GM23338 (cell line): ENCODE measurements at regions not wholly inside any gene's neighbourhood (a gene's known extent, or its start where the extent isn't known, plus 50 kb on each side); places are given as distances from the start of the nearest gene placed in this dataset.

ENCODE experiments used
- ATAC-seq: fragments of 200-7000 bp; cut with Tn5 transposase; 3 replicates; pipeline ENCODE4 v1.9.1; 2020
- DNase-seq: peaks from one replicate; pipeline ENCODE4 v3.0.0-alpha.2; 2015; ENCODE audit warnings: low spot score
- H2AFZ ChIP-seq: fragments of 200-600 bp; sonication (generic); 2 replicates; pipeline ENCODE4 v1.8.0; 2016; ENCODE audit warnings: antibody characterized with exemption, mild to moderate bottlenecking, moderate library complexity
- H3F3A ChIP-seq: fragments of 200-600 bp; sonication (generic); replicated peaks from 2 replicates; pipeline ENCODE4 v1.8.0; 2017; ENCODE audit warnings: antibody characterized with exemption, mixed run types, low read depth
- H3K27ac ChIP-seq: fragments of 200-600 bp; sonication (generic); 2 replicates; pipeline ENCODE4 v1.6.1; 2016; ENCODE audit warnings: low read depth
- H3K27me3 ChIP-seq: fragments of 200-600 bp; sonication (generic); 2 replicates; pipeline ENCODE4 v1.8.0; 2016; ENCODE audit warnings: mild to moderate bottlenecking, mixed run types, moderate library complexity; ENCODE audit not compliant: insufficient read depth
- H3K36me3 ChIP-seq: fragments of 200-600 bp; sonication (generic); 2 replicates; pipeline ENCODE4 v1.8.0; 2016; ENCODE audit warnings: mild to moderate bottlenecking; ENCODE audit not compliant: insufficient read depth
- H3K4me1 ChIP-seq: fragments of 200-600 bp; sonication (generic); 2 replicates; pipeline ENCODE4 v1.8.0; 2016; ENCODE audit warnings: mild to moderate bottlenecking, moderate library complexity; ENCODE audit not compliant: insufficient read depth
- H3K4me2 ChIP-seq: fragments of 200-600 bp; sonication (generic); 2 replicates; pipeline ENCODE4 v1.7.1; 2017; ENCODE audit warnings: mixed run types
- H3K4me3 ChIP-seq: fragments of 200-600 bp; sonication (generic); 2 replicates; pipeline ENCODE4 v1.6.1; 2016; ENCODE audit warnings: mixed run types
- H3K79me2 ChIP-seq: fragments of 200-600 bp; sonication (generic); replicated peaks from 2 replicates; pipeline ENCODE4 v1.8.0; 2017; ENCODE audit warnings: mild to moderate bottlenecking; ENCODE audit not compliant: insufficient read depth
- H3K9me2 ChIP-seq: fragments of 200-600 bp; sonication (generic); 2 replicates; pipeline ENCODE4 v1.8.0; 2017; ENCODE audit not compliant: insufficient read depth
- H4K20me1 ChIP-seq: fragments of 200-600 bp; sonication (generic); replicated peaks from 2 replicates; pipeline ENCODE4 v1.8.0; 2017; ENCODE audit warnings: mild to moderate bottlenecking; ENCODE audit not compliant: insufficient read depth
- H3K27ac Mint-ChIP-seq: 2 replicates; pipeline ENCODE4 v1.8.0; 2020; ENCODE audit warnings: inconsistent platforms, mild to moderate bottlenecking, moderate library complexity, mixed read lengths
- H3K27me3 Mint-ChIP-seq: 3 replicates; pipeline ENCODE4 v1.8.0; 2022; ENCODE audit warnings: low read depth, mild to moderate bottlenecking, moderate library complexity, mixed read lengths, inconsistent platforms; ENCODE audit not compliant: insufficient read depth, poor library complexity
- H3K36me3 Mint-ChIP-seq: 3 replicates; pipeline ENCODE4 v1.8.0; 2021; ENCODE audit warnings: low read depth, mild to moderate bottlenecking, inconsistent platforms, moderate library complexity, mixed read lengths
- H3K4me1 Mint-ChIP-seq: 3 replicates; pipeline ENCODE4 v1.8.0; 2020; ENCODE audit warnings: mild to moderate bottlenecking, inconsistent platforms, mixed read lengths
- H3K4me3 Mint-ChIP-seq: 3 replicates; pipeline ENCODE4 v1.8.0; 2021; ENCODE audit warnings: moderate library complexity, mild to moderate bottlenecking, inconsistent platforms, mixed read lengths
- H3K9me3 Mint-ChIP-seq: 3 replicates; pipeline ENCODE4 v1.8.0; 2020; ENCODE audit warnings: moderate library complexity, mild to moderate bottlenecking, inconsistent platforms, mixed read lengths
- CTCF ChIP-seq, 2 experiments: fragments of 200-600 bp in 1 of 2; sonication (generic) in 1 of 2; conservative IDR thresholded peaks; 2 replicates each; pipeline versions ENCODE4 v1.5.1 to v1.6.1; 2016 to 2017; ENCODE audit warnings: antibody characterized with exemption in 2 of 2, low read depth in 2 of 2, mild to moderate bottlenecking in 2 of 2, moderate library complexity in 1 of 2
- EZH2phosphoT487 ChIP-seq: fragments of 200-600 bp; sonication (generic); IDR thresholded peaks from one replicate; pipeline ENCODE4 v1.8.1; 2018; ENCODE audit warnings: antibody characterized with exemption; ENCODE audit not compliant: unreplicated experiment
- NANOG ChIP-seq: IDR thresholded peaks from 2 replicates; pipeline ENCODE4 v1.6.1; 2016; ENCODE audit warnings: antibody characterized with exemption, borderline replicate concordance
- TF ChIP-seq, protein P1 (sequence below): fragments of 250-450 bp; sonication (Bioruptor Pico); IDR thresholded peaks from 2 replicates; pipeline ENCODE4 v1.5.0; 2020; ENCODE audit warnings: mild to moderate bottlenecking, moderate library complexity
- TF ChIP-seq, protein P2 (sequence below): IDR thresholded peaks from 2 replicates; pipeline ENCODE4 v1.6.1; 2016; ENCODE audit warnings: antibody characterized with exemption
- TF ChIP-seq, protein P3 (sequence below): IDR thresholded peaks from one replicate; pipeline ENCODE4 v1.6.1; 2018; ENCODE audit warnings: antibody characterized with exemption; ENCODE audit not compliant: unreplicated experiment

GRCh38 chr2:238649936-238650518 is 197.9 kb upstream of the TWIST2 start:
- Mint-ChIP-seq H3K9me3 (peaks cover 5% of the 10 kb centered on the region), H3K36me3 (no peaks in the 10 kb centered on the region; the same call in 2 of the 3 replicates), H3K27me3 (peaks cover 4% of the 10 kb centered on the region), H3K4me1 (peaks cover 14% of the 10 kb centered on the region), H3K4me3 (no peak overlapping the region), H3K27ac (no peak overlapping the region)
- Histone ChIP-seq H3F3A (no peaks in the 10 kb centered on the region), H2AFZ (no peak overlapping the region), H3K4me2 (no peak overlapping the region), H3K4me1 (no peaks in the 10 kb centered on the region), H3K79me2 (no peaks in the 10 kb centered on the region), H3K27me3 (no peaks in the 10 kb centered on the region), H4K20me1 (no peaks in the 10 kb centered on the region), H3K27ac (no peak overlapping the region), H3K4me3 (no peak overlapping the region), H3K36me3 (no peaks in the 10 kb centered on the region), H3K9me2 (no peaks in the 10 kb centered on the region)
- no peak for TF ChIP-seq CTCF (conservative IDR thresholded peaks at IDR 0.05; ENCODE audit: low read depth in 2 of 2)
- TF ChIP-seq, protein P1, sequence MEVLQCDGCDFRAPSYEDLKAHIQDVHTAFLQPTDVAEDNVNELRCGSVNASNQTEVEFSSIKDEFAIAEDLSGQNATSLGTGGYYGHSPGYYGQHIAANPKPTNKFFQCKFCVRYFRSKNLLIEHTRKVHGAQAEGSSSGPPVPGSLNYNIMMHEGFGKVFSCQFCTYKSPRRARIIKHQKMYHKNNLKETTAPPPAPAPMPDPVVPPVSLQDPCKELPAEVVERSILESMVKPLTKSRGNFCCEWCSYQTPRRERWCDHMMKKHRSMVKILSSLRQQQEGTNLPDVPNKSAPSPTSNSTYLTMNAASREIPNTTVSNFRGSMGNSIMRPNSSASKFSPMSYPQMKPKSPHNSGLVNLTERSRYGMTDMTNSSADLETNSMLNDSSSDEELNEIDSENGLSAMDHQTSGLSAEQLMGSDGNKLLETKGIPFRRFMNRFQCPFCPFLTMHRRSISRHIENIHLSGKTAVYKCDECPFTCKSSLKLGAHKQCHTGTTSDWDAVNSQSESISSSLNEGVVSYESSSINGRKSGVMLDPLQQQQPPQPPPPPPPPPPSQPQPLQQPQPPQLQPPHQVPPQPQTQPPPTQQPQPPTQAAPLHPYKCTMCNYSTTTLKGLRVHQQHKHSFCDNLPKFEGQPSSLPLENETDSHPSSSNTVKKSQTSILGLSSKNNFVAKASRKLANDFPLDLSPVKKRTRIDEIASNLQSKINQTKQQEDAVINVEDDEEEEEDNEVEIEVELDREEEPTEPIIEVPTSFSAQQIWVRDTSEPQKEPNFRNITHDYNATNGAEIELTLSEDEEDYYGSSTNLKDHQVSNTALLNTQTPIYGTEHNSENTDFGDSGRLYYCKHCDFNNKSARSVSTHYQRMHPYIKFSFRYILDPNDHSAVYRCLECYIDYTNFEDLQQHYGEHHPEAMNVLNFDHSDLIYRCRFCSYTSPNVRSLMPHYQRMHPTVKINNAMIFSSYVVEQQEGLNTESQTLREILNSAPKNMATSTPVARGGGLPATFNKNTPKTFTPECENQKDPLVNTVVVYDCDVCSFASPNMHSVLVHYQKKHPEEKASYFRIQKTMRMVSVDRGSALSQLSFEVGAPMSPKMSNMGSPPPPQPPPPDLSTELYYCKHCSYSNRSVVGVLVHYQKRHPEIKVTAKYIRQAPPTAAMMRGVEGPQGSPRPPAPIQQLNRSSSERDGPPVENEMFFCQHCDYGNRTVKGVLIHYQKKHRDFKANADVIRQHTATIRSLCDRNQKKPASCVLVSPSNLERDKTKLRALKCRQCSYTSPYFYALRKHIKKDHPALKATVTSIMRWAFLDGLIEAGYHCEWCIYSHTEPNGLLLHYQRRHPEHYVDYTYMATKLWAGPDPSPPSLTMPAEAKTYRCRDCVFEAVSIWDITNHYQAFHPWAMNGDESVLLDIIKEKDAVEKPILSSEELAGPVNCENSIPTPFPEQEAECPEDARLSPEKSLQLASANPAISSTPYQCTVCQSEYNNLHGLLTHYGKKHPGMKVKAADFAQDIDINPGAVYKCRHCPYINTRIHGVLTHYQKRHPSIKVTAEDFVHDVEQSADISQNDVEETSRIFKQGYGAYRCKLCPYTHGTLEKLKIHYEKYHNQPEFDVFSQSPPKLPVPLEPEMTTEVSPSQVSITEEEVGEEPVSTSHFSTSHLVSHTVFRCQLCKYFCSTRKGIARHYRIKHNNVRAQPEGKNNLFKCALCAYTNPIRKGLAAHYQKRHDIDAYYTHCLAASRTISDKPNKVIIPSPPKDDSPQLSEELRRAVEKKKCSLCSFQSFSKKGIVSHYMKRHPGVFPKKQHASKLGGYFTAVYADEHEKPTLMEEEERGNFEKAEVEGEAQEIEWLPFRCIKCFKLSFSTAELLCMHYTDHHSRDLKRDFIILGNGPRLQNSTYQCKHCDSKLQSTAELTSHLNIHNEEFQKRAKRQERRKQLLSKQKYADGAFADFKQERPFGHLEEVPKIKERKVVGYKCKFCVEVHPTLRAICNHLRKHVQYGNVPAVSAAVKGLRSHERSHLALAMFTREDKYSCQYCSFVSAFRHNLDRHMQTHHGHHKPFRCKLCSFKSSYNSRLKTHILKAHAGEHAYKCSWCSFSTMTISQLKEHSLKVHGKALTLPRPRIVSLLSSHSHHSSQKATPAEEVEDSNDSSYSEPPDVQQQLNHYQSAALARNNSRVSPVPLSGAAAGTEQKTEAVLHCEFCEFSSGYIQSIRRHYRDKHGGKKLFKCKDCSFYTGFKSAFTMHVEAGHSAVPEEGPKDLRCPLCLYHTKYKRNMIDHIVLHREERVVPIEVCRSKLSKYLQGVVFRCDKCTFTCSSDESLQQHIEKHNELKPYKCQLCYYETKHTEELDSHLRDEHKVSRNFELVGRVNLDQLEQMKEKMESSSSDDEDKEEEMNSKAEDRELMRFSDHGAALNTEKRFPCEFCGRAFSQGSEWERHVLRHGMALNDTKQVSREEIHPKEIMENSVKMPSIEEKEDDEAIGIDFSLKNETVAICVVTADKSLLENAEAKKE (CRISPR knock-in tag) = no peak
- TF ChIP-seq EZH2phosphoT487 = no peak
- no peak for TF ChIP-seq NANOG
- TF ChIP-seq, protein P2, sequence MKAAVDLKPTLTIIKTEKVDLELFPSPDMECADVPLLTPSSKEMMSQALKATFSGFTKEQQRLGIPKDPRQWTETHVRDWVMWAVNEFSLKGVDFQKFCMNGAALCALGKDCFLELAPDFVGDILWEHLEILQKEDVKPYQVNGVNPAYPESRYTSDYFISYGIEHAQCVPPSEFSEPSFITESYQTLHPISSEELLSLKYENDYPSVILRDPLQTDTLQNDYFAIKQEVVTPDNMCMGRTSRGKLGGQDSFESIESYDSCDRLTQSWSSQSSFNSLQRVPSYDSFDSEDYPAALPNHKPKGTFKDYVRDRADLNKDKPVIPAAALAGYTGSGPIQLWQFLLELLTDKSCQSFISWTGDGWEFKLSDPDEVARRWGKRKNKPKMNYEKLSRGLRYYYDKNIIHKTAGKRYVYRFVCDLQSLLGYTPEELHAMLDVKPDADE = no peak
- TF ChIP-seq, protein P3, sequence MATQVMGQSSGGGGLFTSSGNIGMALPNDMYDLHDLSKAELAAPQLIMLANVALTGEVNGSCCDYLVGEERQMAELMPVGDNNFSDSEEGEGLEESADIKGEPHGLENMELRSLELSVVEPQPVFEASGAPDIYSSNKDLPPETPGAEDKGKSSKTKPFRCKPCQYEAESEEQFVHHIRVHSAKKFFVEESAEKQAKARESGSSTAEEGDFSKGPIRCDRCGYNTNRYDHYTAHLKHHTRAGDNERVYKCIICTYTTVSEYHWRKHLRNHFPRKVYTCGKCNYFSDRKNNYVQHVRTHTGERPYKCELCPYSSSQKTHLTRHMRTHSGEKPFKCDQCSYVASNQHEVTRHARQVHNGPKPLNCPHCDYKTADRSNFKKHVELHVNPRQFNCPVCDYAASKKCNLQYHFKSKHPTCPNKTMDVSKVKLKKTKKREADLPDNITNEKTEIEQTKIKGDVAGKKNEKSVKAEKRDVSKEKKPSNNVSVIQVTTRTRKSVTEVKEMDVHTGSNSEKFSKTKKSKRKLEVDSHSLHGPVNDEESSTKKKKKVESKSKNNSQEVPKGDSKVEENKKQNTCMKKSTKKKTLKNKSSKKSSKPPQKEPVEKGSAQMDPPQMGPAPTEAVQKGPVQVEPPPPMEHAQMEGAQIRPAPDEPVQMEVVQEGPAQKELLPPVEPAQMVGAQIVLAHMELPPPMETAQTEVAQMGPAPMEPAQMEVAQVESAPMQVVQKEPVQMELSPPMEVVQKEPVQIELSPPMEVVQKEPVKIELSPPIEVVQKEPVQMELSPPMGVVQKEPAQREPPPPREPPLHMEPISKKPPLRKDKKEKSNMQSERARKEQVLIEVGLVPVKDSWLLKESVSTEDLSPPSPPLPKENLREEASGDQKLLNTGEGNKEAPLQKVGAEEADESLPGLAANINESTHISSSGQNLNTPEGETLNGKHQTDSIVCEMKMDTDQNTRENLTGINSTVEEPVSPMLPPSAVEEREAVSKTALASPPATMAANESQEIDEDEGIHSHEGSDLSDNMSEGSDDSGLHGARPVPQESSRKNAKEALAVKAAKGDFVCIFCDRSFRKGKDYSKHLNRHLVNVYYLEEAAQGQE = no peak
- DNase-seq (no peak), ATAC-seq (no peak)
